ENCODE measurements at regions not wholly inside any gene's neighbourhood (a gene's known extent, or its start where the extent isn't known, plus 50 kb on each side); places are given as distances from the start of the nearest gene placed in this dataset.
A peak's percentile ranks its signal among the peaks of the same experiment; 100 is the strongest.

- Histone ChIP-seq H4K20me1 (ENCODE audit: insufficient read depth, low read length) (no peaks in the 10 kb centered on the region), H3K27me3 (ENCODE audit: insufficient read depth, low read length) (no peaks in the 10 kb centered on the region), H3K9ac (ENCODE audit: low read length) (peak overlapping the region; percentile 34), H3K79me2 (ENCODE audit: insufficient read depth, low read length) (no peaks in the 10 kb centered on the region), H3K9me3 (ENCODE audit: insufficient read depth, low read depth, low read length) (no peaks in the 10 kb centered on the region), H3K27ac (ENCODE audit: low read depth, low read length) (peak overlapping the region; percentile 18), H3K36me3 (ENCODE audit: insufficient read depth, low read length) (no peaks in the 10 kb centered on the region), H2AFZ (ENCODE audit: low read depth, low read length) (no peak overlapping the region), H3K4me3 (ENCODE audit: insufficient read depth, low read depth, low read length) (peak overlapping the region; percentile 7), H3K4me2 (ENCODE audit: low read length) (peak overlapping the region; percentile 48), H3K4me1 (ENCODE audit: insufficient read depth, low read length) (peaks cover 32% of the 10 kb centered on the region)
- H3K27me3 Mint-ChIP-seq (ENCODE audit: low read depth, unreplicated experiment) = peaks cover 8% of the 10 kb centered on the region
- no peak for TF ChIP-seq CTCF (IDR thresholded peaks at IDR 0.05; ENCODE audit: insufficient read depth, low read depth, low read length)
- TF ChIP-seq EZH2 (IDR thresholded peaks at IDR 0.05; ENCODE audit: insufficient read depth, low read length) = no peak
- FAIRE-seq (peak; percentile 43), DNase-seq (ENCODE audit: low read depth) (peak; percentile 65)
- H3K9me3 Mint-ChIP-seq (ENCODE audit: unreplicated experiment) = peaks cover 2% of the 10 kb centered on the region
- H3K4me1 Mint-ChIP-seq (ENCODE audit: low read depth, unreplicated experiment) = peaks cover 27% of the 10 kb centered on the region
- H3K36me3 Mint-ChIP-seq (ENCODE audit: low read depth, unreplicated experiment) = no peaks in the 10 kb centered on the region
- no peak overlapping the region for H3K4me3 Mint-ChIP-seq (ENCODE audit: unreplicated experiment)
- H3K27ac Mint-ChIP-seq (ENCODE audit: unreplicated experiment) = peak overlapping the region; percentile 87
Measured at GRCh38 chr9:88782931-88783710, 208.1 kb upstream of the S1PR3 start.

GRCh38 chr9:88783711-88784083 is 207.6 kb upstream of the S1PR3 start:
- peaks cover 28% of the 10 kb centered on the region for H3K4me1 Mint-ChIP-seq (ENCODE audit: low read depth, unreplicated experiment)
- DNase-seq (ENCODE audit: low read depth) = no peak
- no peaks in the 10 kb centered on the region for H3K9me3 ChIP-seq (ENCODE audit: insufficient read depth, low read depth, low read length)
- H3K36me3 ChIP-seq (ENCODE audit: insufficient read depth, low read length) = no peaks in the 10 kb centered on the region
- H2AFZ ChIP-seq (ENCODE audit: low read depth, low read length) = no peak overlapping the region
- H3K4me3 Mint-ChIP-seq (ENCODE audit: unreplicated experiment) = no peak overlapping the region
- TF ChIP-seq EZH2 (IDR thresholded peaks at IDR 0.05; ENCODE audit: insufficient read depth, low read length) (no peak), CTCF (IDR thresholded peaks at IDR 0.05; ENCODE audit: insufficient read depth, low read depth, low read length) (no peak)
- no peaks in the 10 kb centered on the region for H4K20me1 ChIP-seq (ENCODE audit: insufficient read depth, low read length)
- peak overlapping the region; percentile 34 for H3K9ac ChIP-seq (ENCODE audit: low read length)
- H3K27me3 Mint-ChIP-seq (ENCODE audit: low read depth, unreplicated experiment) = peaks cover 8% of the 10 kb centered on the region
- H3K4me2 ChIP-seq (ENCODE audit: low read length) = peak overlapping the region; percentile 48
- no peaks in the 10 kb centered on the region for H3K36me3 Mint-ChIP-seq (ENCODE audit: low read depth, unreplicated experiment)
- H3K4me3 ChIP-seq (ENCODE audit: insufficient read depth, low read depth, low read length) = no peak overlapping the region
- peaks cover 29% of the 10 kb centered on the region for H3K4me1 ChIP-seq (ENCODE audit: insufficient read depth, low read length)
- no peaks in the 10 kb centered on the region for H3K79me2 ChIP-seq (ENCODE audit: insufficient read depth, low read length)
- H3K27me3 ChIP-seq (ENCODE audit: insufficient read depth, low read length) = no peaks in the 10 kb centered on the region
- peaks cover 7% of the 10 kb centered on the region for H3K9me3 Mint-ChIP-seq (ENCODE audit: unreplicated experiment)
- H3K27ac Mint-ChIP-seq (ENCODE audit: unreplicated experiment) = peak overlapping the region; percentile 64
- peak overlapping the region; percentile 18 for H3K27ac ChIP-seq (ENCODE audit: low read depth, low read length)
- no peak for FAIRE-seq

GRCh38 chr9:88784960-88785359 is 206.3 kb upstream of the S1PR3 start:
- Mint-ChIP-seq H3K36me3 (ENCODE audit: low read depth, unreplicated experiment) (no peaks in the 10 kb centered on the region), H3K4me3 (ENCODE audit: unreplicated experiment) (no peak overlapping the region)

More at GRCh38 chr9:88784960-88785359, 206.3 kb upstream of the S1PR3 start:
- no peak for DNase-seq (ENCODE audit: low read depth)
- no peaks in the 10 kb centered on the region for H3K9me3 ChIP-seq (ENCODE audit: insufficient read depth, low read depth, low read length)
- peaks cover 7% of the 10 kb centered on the region for H3K9me3 Mint-ChIP-seq (ENCODE audit: unreplicated experiment)
- H2AFZ ChIP-seq (ENCODE audit: low read depth, low read length) = no peak overlapping the region
- FAIRE-seq = no peak
- no peak overlapping the region for H3K9ac ChIP-seq (ENCODE audit: low read length)
- peaks cover 33% of the 10 kb centered on the region for H3K4me1 Mint-ChIP-seq (ENCODE audit: low read depth, unreplicated experiment)
- H3K4me3 ChIP-seq (ENCODE audit: insufficient read depth, low read depth, low read length) = no peak overlapping the region
- no peaks in the 10 kb centered on the region for H3K36me3 ChIP-seq (ENCODE audit: insufficient read depth, low read length)
- H3K27ac Mint-ChIP-seq (ENCODE audit: unreplicated experiment) = no peak overlapping the region
- H3K27me3 Mint-ChIP-seq (ENCODE audit: low read depth, unreplicated experiment) = peaks cover 8% of the 10 kb centered on the region
- TF ChIP-seq CTCF (IDR thresholded peaks at IDR 0.05; ENCODE audit: insufficient read depth, low read depth, low read length) (no peak), EZH2 (IDR thresholded peaks at IDR 0.05; ENCODE audit: insufficient read depth, low read length) (no peak)
- peaks cover 38% of the 10 kb centered on the region for H3K4me1 ChIP-seq (ENCODE audit: insufficient read depth, low read length)
- no peak overlapping the region for H3K27ac ChIP-seq (ENCODE audit: low read depth, low read length)
- H3K4me2 ChIP-seq (ENCODE audit: low read length) = no peak overlapping the region
- H4K20me1 ChIP-seq (ENCODE audit: insufficient read depth, low read length) = no peaks in the 10 kb centered on the region
- H3K27me3 ChIP-seq (ENCODE audit: insufficient read depth, low read length) = no peaks in the 10 kb centered on the region
- H3K79me2 ChIP-seq (ENCODE audit: insufficient read depth, low read length) = no peaks in the 10 kb centered on the region

All from astrocyte (in vitro differentiated cells and primary cell).